Sigmoid colon (tissue), 3 donors: ENCODE measurements at regions not wholly inside any gene's neighbourhood (a gene's known extent, or its start where the extent isn't known, plus 50 kb on each side); places are given as distances from the start of the nearest gene placed in this dataset.

ENCODE experiments used
- CTCF ChIP-seq, 4 experiments: fragments of 450-650 bp in 3 of 4; fragments of 200-600 bp in 1 of 4; IDR thresholded peaks; one replicate each; pipeline ENCODE4 v1.5.1; 2016 to 2019; ENCODE audit warnings: antibody characterized with exemption in 4 of 4, mild to moderate bottlenecking in 3 of 4, moderate library complexity in 2 of 4
- POLR2A ChIP-seq, 2 donors: fragments of 450-650 bp; IDR thresholded peaks; one replicate each; pipeline ENCODE4 v1.6.1; 2016; ENCODE audit warnings: antibody characterized with exemption in 2 of 2, mild to moderate bottlenecking in 2 of 2, moderate library complexity in 2 of 2

DNA sequence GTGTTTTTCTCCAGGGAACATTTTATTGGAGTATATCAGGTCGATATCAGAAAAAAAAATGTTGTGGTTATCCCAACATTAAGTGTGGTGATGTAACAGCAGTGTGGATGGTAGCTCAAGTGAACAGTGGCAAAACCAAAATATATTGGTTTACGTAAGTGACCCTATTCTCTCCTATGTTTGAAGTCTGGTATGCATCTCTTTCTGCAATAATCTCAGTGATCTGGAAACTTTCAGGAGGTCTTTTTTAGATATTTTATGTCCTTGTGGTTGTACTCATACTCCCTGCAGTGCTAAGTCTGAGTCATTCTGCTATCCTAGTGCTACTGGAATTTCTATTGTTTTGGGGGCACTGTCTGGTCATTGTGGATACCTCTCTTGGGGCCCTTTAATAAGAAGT is 137.9 kb downstream of the SNRPN start:
- TF ChIP-seq CTCF (IDR thresholded peaks at IDR 0.05) (no peak), POLR2A (IDR thresholded peaks at IDR 0.05) (no peak)
